ENCODE measurements at regions not wholly inside any gene's neighbourhood (a gene's known extent, or its start where the extent isn't known, plus 50 kb on each side); places are given as distances from the start of the nearest gene placed in this dataset.

- no peak for DNase-seq (ENCODE audit: low read depth in 3 of 3, low spot score in 2 of 3)
Measured at GRCh38 chr1:218967254-218967653, 206.4 kb upstream of the LYPLAL1 start.

GRCh38 chr1:218967836-218968235, 205.8 kb upstream of the LYPLAL1 start:
- no peak for DNase-seq (ENCODE audit: low read depth in 3 of 3, low spot score in 2 of 3)

- no peak for DNase-seq (ENCODE audit: low read depth in 3 of 3, low spot score in 2 of 3)
Measured at GRCh38 chr1:218969006-218969405, 204.7 kb upstream of the LYPLAL1 start.

GRCh38 chr1:218970397-218970990, 203.2 kb upstream of the LYPLAL1 start:
- DNase-seq (ENCODE audit: low read depth in 3 of 3, low spot score in 2 of 3) = no peak

- DNase-seq (ENCODE audit: low read depth in 3 of 3, low spot score in 2 of 3) = peak in 2 of 3 donors; percentile 25 to 29
Measured at GRCh38 chr1:218971156-218971555, 202.5 kb upstream of the LYPLAL1 start.

- DNase-seq (ENCODE audit: low read depth in 3 of 3, low spot score in 2 of 3) = no peak
Measured at GRCh38 chr1:218980881-218981280, 192.8 kb upstream of the LYPLAL1 start.

GRCh38 chr1:218982482-218982881, 191.2 kb upstream of the LYPLAL1 start:
- no peak for DNase-seq (ENCODE audit: low read depth in 3 of 3, low spot score in 2 of 3)

- no peak for DNase-seq (ENCODE audit: low read depth in 3 of 3, low spot score in 2 of 3)
Measured at GRCh38 chr1:218983433-218983832, 190.2 kb upstream of the LYPLAL1 start.

GRCh38 chr1:218983848-218984247, 189.8 kb upstream of the LYPLAL1 start:
- DNase-seq (ENCODE audit: low read depth in 3 of 3, low spot score in 2 of 3) = no peak

- no peak for DNase-seq (ENCODE audit: low read depth in 3 of 3, low spot score in 2 of 3)
Measured at GRCh38 chr1:218985424-218985984, 188.2 kb upstream of the LYPLAL1 start.

GRCh38 chr1:218986816-218987215, 186.9 kb upstream of the LYPLAL1 start:
- DNase-seq (ENCODE audit: low read depth in 3 of 3, low spot score in 2 of 3) = no peak

GRCh38 chr1:218990019-218990418, 183.7 kb upstream of the LYPLAL1 start:
- DNase-seq (ENCODE audit: low read depth in 3 of 3, low spot score in 2 of 3) = no peak

- DNase-seq (ENCODE audit: low read depth in 3 of 3, low spot score in 2 of 3) = no peak
Measured at GRCh38 chr1:218991089-218991488, 182.6 kb upstream of the LYPLAL1 start.

GRCh38 chr1:218994615-218995014, 179.1 kb upstream of the LYPLAL1 start:
- DNase-seq (ENCODE audit: low read depth in 3 of 3, low spot score in 2 of 3) = no peak

GRCh38 chr1:218995091-218995665, 178.5 kb upstream of the LYPLAL1 start:
- DNase-seq (ENCODE audit: low read depth in 3 of 3, low spot score in 2 of 3) = no peak

- DNase-seq (ENCODE audit: low read depth in 3 of 3, low spot score in 2 of 3) = no peak
Measured at GRCh38 chr1:218996362-218996761, 177.3 kb upstream of the LYPLAL1 start.

GRCh38 chr1:219000005-219000404, 173.7 kb upstream of the LYPLAL1 start:
- DNase-seq (ENCODE audit: low read depth in 3 of 3, low spot score in 2 of 3) = no peak

- DNase-seq (ENCODE audit: low read depth in 3 of 3, low spot score in 2 of 3) = no peak
Measured at GRCh38 chr1:219000631-219001030, 173.0 kb upstream of the LYPLAL1 start.

- DNase-seq (ENCODE audit: low read depth in 3 of 3, low spot score in 2 of 3) = no peak
Measured at GRCh38 chr1:219010720-219011119, 163.0 kb upstream of the LYPLAL1 start.

- no peak for DNase-seq (ENCODE audit: low read depth in 3 of 3, low spot score in 2 of 3)
Measured at GRCh38 chr1:219020386-219020785, 153.3 kb upstream of the LYPLAL1 start.

GRCh38 chr1:219020846-219021245, 152.8 kb upstream of the LYPLAL1 start:
- no peak for DNase-seq (ENCODE audit: low read depth in 3 of 3, low spot score in 2 of 3)

GRCh38 chr1:219027146-219027673, 146.5 kb upstream of the LYPLAL1 start:
- no peak for DNase-seq (ENCODE audit: low read depth in 3 of 3, low spot score in 2 of 3)

Measured in right renal cortex interstitium (tissue), 3 donors.